H1 (cell line): ENCODE measurements at regions not wholly inside any gene's neighbourhood (a gene's known extent, or its start where the extent isn't known, plus 50 kb on each side); places are given as distances from the start of the nearest gene placed in this dataset.

Experiments used
- BRCA1 ChIP-seq: IDR thresholded peaks from 2 replicates; pipeline ENCODE4 v1.6.1; 2012; ENCODE audit warnings: low read depth, low read length, improper control_type of control experiment
- EZH2 ChIP-seq: fragments of 200-600 bp; sonication (generic); IDR thresholded peaks from 2 replicates; pipeline ENCODE4 v1.7.1; 2012; ENCODE audit warnings: low read depth, mild to moderate bottlenecking, moderate library complexity, low read length, inconsistent platforms; ENCODE audit not compliant: severe bottlenecking
- GABPA ChIP-seq: IDR thresholded peaks from 2 replicates; pipeline ENCODE4 v1.6.1; 2011; ENCODE audit warnings: mild to moderate bottlenecking, low read length, moderate library complexity, borderline replicate concordance; ENCODE audit not compliant: insufficient read depth
- TCF12 ChIP-seq: IDR thresholded peaks from 2 replicates; pipeline ENCODE4 v1.6.1; 2011; ENCODE audit warnings: low read depth, mild to moderate bottlenecking, low read length
- TF ChIP-seq, protein P1 (sequence below), 3 experiments: IDR thresholded peaks; 1 replicate in 2 of 3; 2 replicates in 1 of 3; pipeline versions ENCODE4 v1.5.1 to v1.6.1; 2011; ENCODE audit warnings: low read length in 3 of 3, mild to moderate bottlenecking in 3 of 3, inconsistent platforms in 2 of 3, low read depth in 1 of 3, moderate library complexity in 1 of 3; ENCODE audit not compliant: insufficient read depth in 1 of 3; ENCODE audit errors: control extremely low read depth in 1 of 3

DNA sequence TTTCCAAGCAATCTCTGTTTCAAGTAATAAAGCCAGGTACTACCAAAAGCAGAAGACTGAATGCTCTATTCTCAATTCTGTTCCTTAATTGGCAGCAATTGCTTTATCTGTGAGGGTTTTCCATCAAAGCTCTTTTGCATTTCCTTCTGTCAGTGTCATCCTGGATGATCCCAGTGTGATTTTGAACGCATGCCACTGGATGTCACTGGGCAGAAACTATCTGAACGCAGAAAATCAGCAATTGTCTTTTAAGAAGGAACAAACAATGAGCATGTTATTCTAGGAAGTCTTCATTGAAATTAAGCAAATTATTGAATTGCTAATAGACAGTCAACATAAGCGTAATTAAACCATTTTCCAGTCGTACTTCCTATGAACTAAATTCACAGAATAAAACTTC, 259.0 kb upstream of the REG3G start:
- TF ChIP-seq BRCA1 (no peak), GABPA (no peak), EZH2 (no peak), TCF12 (no peak)
- TF ChIP-seq, protein P1, sequence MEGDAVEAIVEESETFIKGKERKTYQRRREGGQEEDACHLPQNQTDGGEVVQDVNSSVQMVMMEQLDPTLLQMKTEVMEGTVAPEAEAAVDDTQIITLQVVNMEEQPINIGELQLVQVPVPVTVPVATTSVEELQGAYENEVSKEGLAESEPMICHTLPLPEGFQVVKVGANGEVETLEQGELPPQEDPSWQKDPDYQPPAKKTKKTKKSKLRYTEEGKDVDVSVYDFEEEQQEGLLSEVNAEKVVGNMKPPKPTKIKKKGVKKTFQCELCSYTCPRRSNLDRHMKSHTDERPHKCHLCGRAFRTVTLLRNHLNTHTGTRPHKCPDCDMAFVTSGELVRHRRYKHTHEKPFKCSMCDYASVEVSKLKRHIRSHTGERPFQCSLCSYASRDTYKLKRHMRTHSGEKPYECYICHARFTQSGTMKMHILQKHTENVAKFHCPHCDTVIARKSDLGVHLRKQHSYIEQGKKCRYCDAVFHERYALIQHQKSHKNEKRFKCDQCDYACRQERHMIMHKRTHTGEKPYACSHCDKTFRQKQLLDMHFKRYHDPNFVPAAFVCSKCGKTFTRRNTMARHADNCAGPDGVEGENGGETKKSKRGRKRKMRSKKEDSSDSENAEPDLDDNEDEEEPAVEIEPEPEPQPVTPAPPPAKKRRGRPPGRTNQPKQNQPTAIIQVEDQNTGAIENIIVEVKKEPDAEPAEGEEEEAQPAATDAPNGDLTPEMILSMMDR (IDR thresholded peaks at IDR 0.05; ENCODE audit: control extremely low read depth in 1 of 3, insufficient read depth in 1 of 3, low read depth in 1 of 3, low read length in 3 of 3), result no peak
